GM20000 (cell line): ENCODE measurements at regions not wholly inside any gene's neighbourhood (a gene's known extent, or its start where the extent isn't known, plus 50 kb on each side); places are given as distances from the start of the nearest gene placed in this dataset.

Experiments
- DNase-seq: peaks from one replicate; pipeline ENCODE4 v3.0.0; 2012; ENCODE audit warnings: low spot score
- TF ChIP-seq, protein P1 (sequence below): IDR thresholded peaks from 2 replicates; pipeline ENCODE4 v1.5.1; 2012; ENCODE audit warnings: mild to moderate bottlenecking, control low read depth; ENCODE audit errors: extremely low read depth, missing control alignments

DNA sequence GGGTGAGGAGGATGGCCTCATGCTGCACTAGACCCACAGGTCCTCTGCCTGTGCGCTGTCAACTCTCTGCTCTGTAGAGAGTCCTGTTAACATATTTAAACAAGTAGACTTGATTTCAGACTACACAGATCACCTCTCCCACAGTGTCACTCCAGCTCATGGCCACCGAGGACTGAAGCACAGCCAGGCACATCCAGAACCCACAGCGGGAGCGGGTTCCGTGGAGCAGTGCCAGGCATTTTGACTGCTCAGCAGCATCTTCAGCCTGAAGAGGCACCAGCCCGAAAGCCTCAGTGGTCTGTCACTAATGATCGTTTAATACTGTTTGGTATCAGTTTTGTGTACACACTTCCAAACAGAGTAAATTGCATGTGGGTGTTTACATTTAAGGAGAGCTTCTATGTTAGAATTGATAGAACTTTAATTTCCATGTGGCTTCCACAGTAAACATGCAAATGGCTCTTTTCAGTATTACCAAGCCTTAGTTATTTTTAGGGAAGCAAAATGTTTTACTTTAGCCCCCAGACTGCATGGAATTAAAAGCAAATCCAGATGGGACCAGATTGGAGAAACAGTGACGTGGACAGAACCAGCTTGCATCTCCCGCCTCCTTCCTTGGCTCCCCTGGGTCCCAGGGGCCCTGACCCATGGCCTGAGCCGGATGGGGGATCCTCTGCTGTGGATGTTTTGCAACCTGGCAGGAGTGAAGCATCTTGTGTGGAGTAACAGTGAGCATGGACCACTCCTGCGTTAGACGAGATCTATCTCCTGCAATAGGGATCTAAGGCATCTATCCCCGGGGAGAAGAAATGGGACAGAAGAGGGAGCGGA is 196.7 kb upstream of the CDH4 start:
- DNase-seq = no peak
- TF ChIP-seq, protein P1, sequence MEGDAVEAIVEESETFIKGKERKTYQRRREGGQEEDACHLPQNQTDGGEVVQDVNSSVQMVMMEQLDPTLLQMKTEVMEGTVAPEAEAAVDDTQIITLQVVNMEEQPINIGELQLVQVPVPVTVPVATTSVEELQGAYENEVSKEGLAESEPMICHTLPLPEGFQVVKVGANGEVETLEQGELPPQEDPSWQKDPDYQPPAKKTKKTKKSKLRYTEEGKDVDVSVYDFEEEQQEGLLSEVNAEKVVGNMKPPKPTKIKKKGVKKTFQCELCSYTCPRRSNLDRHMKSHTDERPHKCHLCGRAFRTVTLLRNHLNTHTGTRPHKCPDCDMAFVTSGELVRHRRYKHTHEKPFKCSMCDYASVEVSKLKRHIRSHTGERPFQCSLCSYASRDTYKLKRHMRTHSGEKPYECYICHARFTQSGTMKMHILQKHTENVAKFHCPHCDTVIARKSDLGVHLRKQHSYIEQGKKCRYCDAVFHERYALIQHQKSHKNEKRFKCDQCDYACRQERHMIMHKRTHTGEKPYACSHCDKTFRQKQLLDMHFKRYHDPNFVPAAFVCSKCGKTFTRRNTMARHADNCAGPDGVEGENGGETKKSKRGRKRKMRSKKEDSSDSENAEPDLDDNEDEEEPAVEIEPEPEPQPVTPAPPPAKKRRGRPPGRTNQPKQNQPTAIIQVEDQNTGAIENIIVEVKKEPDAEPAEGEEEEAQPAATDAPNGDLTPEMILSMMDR = no peak

DNA sequence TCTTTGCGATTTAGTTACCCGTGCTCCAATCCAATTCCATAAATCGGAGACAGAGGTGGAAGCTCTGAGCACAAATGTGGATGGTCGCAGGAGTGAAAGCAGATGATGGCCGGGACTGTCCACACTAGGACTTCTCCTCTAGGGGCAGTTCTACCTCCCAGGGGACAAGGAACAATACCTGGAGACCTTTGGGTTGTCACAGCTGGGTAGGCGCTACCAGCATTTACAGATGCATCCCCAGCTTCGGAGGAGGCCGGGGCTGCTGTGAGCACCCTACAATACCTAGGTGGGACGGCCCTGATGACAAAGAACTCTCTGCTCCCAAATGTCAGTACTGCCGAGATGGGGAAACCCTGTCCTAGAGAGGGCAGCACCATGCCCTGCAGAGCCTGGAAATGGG is 195.9 kb upstream of the CDH4 start:
- TF ChIP-seq, protein P1 = no peak
- no peak for DNase-seq

DNA sequence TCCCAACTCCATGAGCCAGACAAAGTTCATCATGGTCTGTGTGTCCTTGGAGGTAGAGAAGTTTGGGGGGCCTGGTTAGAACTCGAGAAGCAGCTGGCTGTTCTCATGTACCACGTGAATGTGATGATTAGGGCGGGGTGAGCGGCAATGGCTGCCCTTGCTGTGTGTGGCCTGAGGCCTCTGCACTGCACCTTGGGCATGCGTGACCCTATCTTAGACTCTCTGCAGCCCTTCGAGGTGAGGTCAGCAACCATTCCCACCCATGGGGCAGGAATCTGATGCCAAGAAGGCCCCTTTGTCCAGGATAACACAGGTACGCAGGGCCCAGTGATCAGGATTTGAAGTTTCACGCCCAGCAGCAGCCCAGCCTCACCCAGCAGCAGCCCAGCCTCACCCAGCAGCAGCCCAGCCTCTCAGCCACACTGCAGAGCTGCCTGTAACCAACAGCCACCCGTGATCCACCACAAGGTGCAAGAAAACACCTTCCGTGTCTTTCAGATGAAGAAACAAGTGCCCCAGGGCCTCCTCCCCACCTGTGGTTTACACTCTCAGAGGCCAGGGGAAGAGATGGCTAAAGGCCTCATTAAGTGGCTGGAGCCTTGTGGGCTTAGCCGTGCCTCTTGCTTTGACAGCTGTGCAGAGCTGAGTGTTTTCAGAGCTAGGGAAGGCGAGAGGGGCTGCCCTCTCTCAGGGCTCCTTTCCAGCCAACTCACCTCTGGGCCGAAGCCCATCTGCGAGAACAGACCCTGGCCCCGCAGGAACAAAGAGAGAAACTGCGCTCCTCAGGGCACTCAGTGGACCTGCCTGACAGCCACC is 195.2 kb upstream of the CDH4 start:
- DNase-seq = no peak

DNA sequence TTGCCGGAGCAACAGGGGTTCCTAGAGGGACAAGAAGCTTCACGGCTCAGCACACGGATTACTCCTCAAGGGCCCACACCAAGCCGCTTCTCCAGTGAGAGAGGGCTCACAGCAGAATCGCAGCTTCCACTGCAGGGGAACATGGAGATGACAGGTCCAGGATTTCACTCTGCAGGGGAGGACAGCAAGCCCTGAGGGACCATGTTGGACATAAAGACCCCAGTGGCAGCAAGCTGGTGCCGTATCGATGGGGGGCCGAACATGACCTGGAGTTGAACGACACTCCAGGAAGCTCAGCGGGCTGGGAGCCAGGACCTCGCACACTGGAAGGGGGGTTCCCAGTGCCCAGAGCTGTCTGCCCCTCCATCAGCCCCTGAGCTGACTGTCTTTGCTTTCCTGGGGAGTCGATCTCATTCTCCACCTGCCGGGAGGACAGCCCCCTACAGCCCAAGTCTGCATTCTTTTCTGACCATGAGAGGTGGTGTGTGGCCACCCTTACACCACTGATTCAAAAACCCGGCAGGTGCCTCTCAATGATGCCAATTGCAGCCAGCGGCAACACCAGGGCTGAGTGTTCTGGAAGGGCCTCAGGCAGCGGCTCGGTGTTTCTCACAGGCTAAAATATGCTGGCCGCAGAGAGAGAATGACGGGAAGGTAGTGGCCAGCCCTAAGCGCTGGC is 194.5 kb upstream of the CDH4 start:
- TF ChIP-seq, protein P1 = no peak
- DNase-seq = no peak

More for the DNA sequence above, 195.2 kb upstream of the CDH4 start:
- TF ChIP-seq, protein P1 = no peak

DNA sequence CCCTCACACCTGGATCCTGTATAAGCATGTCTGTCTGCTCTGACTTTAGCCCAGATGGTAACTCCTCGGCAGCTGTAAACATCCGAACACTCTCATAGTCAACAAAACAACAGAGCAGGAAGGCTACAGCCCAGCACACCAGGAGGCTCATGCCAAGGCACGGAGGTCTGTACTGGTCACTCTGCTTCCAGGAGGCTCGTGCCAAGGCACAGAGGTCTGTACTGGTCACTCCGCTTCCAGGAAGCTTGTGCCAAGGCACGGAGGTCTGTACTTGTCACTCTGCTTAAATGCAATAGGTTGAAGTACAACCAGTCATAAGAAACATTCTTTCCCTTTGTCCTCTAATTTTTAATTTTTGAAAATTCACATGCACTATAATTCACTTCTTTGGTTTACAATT is 190.1 kb upstream of the CDH4 start:
- DNase-seq = no peak
- TF ChIP-seq, protein P1 = no peak

DNA sequence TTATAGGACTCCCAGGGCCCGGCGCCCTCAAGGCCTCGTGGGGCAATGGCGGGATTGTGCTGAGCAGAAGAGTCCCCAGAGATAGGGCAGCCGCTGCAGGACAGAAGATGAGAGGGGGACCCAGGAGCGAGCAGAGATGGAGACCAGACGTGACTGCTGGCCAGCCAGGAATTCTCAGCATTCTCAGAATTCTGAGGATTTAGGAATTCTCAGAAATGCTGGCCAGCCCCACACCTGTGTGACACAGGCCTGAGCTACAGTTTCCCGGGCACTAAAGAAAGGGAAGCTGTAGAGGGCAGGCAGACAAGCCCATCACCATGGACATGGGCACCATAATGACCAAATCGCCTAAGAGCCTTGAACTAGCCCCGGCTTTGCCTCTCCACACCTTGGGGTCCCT is 186.2 kb upstream of the CDH4 start:
- TF ChIP-seq, protein P1 = no peak
- no peak for DNase-seq
